ENCODE measurements at regions not wholly inside any gene's neighbourhood (a gene's known extent, or its start where the extent isn't known, plus 50 kb on each side); places are given as distances from the start of the nearest gene placed in this dataset.

GRCh38 chr20:23234311-23235078, 116.1 kb upstream of the NXT1 start:
- H3K9me3 Mint-ChIP-seq: peaks cover 5% of the 10 kb centered on the region
- H3K4me3 Mint-ChIP-seq: no peak overlapping the region
- H3K4me1 Mint-ChIP-seq (ENCODE audit: low read depth): no peaks in the 10 kb centered on the region
- H3K27me3 Mint-ChIP-seq: peaks cover 7% of the 10 kb centered on the region
- no peak overlapping the region for H3K27ac Mint-ChIP-seq
- no peaks in the 10 kb centered on the region for H3K36me3 Mint-ChIP-seq (ENCODE audit: low read depth)

GRCh38 chr20:23233341-23233740, 117.2 kb upstream of the NXT1 start:
- Mint-ChIP-seq H3K9me3 (peaks cover 4% of the 10 kb centered on the region), H3K27me3 (peaks cover 7% of the 10 kb centered on the region), H3K4me1 (ENCODE audit: low read depth) (no peaks in the 10 kb centered on the region), H3K4me3 (no peak overlapping the region), H3K36me3 (ENCODE audit: low read depth) (no peaks in the 10 kb centered on the region), H3K27ac (no peak overlapping the region)

DNA sequence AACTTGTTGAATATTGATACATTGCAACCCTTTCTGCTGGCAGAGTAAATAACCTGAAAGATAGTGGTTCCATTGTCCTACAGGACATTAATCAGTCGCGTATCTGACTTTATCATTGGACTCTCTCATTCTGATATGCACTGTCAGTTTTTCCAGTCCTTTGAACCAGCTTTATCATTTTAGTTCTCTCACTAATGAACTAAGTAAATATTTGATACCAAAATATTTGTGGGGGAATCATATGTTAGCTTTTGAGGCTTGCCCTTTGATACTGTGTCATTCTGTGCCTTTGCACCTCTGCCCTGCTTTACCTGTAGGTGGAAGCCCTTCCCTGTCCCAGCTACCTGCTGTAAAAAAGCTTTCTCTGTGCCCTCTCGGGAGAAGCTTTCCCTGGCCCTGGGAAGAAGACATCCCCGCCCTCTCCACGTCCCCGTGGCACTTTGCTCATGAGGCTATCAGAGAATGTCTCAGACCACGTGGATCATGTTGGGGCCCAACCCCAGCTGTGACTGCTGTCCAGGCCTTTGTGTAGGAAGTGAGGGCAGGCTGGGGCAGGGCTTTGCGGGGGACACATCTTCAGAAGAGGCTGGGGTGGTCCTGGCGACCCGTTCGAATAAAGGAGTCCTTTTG, 117.8 kb upstream of the NXT1 start:
- Mint-ChIP-seq H3K4me3 (no peak overlapping the region), H3K9me3 (peaks cover 4% of the 10 kb centered on the region), H3K27me3 (peaks cover 7% of the 10 kb centered on the region), H3K36me3 (ENCODE audit: low read depth) (no peaks in the 10 kb centered on the region), H3K4me1 (ENCODE audit: low read depth) (no peaks in the 10 kb centered on the region), H3K27ac (no peak overlapping the region)

DNA sequence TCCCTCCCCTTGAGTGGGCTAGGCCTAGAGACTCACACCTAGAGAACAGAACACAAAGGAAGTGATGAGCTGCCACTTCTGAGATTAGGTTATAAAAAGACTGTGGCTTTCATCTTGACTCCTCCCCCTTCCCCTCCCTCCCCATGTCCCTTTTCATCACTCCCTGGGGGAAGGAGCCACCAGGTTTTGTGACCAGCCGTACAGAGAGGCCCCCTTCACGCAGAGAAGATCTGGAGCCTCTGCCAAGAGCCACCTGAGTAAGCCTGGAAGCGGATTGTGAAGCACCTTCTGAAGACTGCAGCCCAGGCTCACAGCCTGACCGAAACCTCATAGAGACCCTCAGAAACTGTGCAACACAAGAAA, 118.4 kb upstream of the NXT1 start:
- Mint-ChIP-seq H3K36me3 (ENCODE audit: low read depth) (no peaks in the 10 kb centered on the region), H3K4me3 (no peak overlapping the region), H3K9me3 (peaks cover 4% of the 10 kb centered on the region), H3K27ac (no peak overlapping the region), H3K4me1 (ENCODE audit: low read depth) (no peaks in the 10 kb centered on the region), H3K27me3 (peaks cover 7% of the 10 kb centered on the region)

- no peak overlapping the region for H3K4me3 Mint-ChIP-seq
- H3K27ac Mint-ChIP-seq: no peak overlapping the region
- H3K36me3 Mint-ChIP-seq (ENCODE audit: low read depth): no peaks in the 10 kb centered on the region
- peaks cover 4% of the 10 kb centered on the region for H3K9me3 Mint-ChIP-seq
- H3K4me1 Mint-ChIP-seq (ENCODE audit: low read depth): no peaks in the 10 kb centered on the region
- H3K27me3 Mint-ChIP-seq: peaks cover 7% of the 10 kb centered on the region
These were observed 118.9 kb upstream of the NXT1 start for GRCh38 chr20:23231561-23232218.

GRCh38 chr20:23230766-23231385, 119.7 kb upstream of the NXT1 start:
- H3K27me3 Mint-ChIP-seq: peaks cover 13% of the 10 kb centered on the region
- no peak overlapping the region for H3K27ac Mint-ChIP-seq
- no peaks in the 10 kb centered on the region for H3K36me3 Mint-ChIP-seq (ENCODE audit: low read depth)
- no peak overlapping the region for H3K4me3 Mint-ChIP-seq
- peaks cover 4% of the 10 kb centered on the region for H3K9me3 Mint-ChIP-seq
- H3K4me1 Mint-ChIP-seq (ENCODE audit: low read depth): no peaks in the 10 kb centered on the region

GRCh38 chr20:23229989-23230388, 120.6 kb upstream of the NXT1 start:
- Mint-ChIP-seq H3K4me3 (no peak overlapping the region), H3K27me3 (peaks cover 13% of the 10 kb centered on the region), H3K9me3 (no peaks in the 10 kb centered on the region), H3K36me3 (ENCODE audit: low read depth) (no peaks in the 10 kb centered on the region), H3K27ac (no peak overlapping the region), H3K4me1 (ENCODE audit: low read depth) (no peaks in the 10 kb centered on the region)

GRCh38 chr20:23228912-23229311, 121.7 kb upstream of the NXT1 start:
- H3K27ac Mint-ChIP-seq: no peak overlapping the region
- no peaks in the 10 kb centered on the region for H3K4me1 Mint-ChIP-seq (ENCODE audit: low read depth)
- no peaks in the 10 kb centered on the region for H3K9me3 Mint-ChIP-seq
- H3K36me3 Mint-ChIP-seq (ENCODE audit: low read depth): no peaks in the 10 kb centered on the region
- H3K4me3 Mint-ChIP-seq: no peak overlapping the region
- H3K27me3 Mint-ChIP-seq: peaks cover 13% of the 10 kb centered on the region

DNA sequence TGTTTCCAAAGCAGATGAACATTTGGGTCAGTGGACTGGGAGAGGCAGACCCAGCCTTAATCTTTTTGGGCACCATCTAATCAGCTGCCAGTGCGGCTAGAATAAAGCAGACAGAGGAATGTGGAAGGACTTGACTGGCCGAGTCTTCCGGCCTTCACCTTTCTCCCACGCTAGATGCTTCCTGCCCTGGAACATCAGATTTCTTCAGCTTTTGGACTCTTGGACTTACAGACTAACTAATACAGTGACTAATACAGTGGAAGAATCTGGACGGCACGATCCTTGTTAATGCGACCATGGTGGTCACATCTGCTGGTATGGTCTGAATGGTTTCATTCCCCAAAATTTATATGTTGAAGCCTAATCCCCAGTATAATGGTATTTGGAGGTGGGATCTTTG, 122.6 kb upstream of the NXT1 start:
- Mint-ChIP-seq H3K36me3 (ENCODE audit: low read depth) (no peaks in the 10 kb centered on the region), H3K4me1 (ENCODE audit: low read depth) (no peaks in the 10 kb centered on the region), H3K27ac (no peak overlapping the region), H3K9me3 (no peaks in the 10 kb centered on the region), H3K4me3 (no peak overlapping the region), H3K27me3 (peaks cover 13% of the 10 kb centered on the region)

DNA sequence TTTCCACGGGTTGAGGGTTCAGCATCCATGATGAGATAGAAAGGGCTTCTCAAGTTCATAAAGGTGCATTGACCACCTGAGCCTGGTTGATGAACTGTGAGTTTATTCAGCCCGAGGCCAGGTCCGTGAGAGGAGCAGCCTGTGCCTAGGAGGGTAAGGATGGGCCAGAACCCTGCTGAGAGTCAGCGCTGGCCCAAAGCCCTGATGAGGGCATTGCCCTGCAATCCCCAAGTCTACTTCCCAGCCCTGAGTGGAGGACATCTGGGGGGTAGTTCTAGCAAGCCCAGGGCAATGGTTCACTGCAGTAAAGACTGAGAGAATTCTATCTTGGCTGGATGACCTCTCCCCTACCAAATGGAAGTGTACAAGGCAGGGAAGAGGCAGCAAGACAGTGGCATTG, 123.3 kb upstream of the NXT1 start:
- H3K4me1 Mint-ChIP-seq (ENCODE audit: low read depth): no peaks in the 10 kb centered on the region
- peaks cover under 1% of the 10 kb centered on the region for H3K9me3 Mint-ChIP-seq
- no peaks in the 10 kb centered on the region for H3K36me3 Mint-ChIP-seq (ENCODE audit: low read depth)
- no peak overlapping the region for H3K4me3 Mint-ChIP-seq
- peaks cover 13% of the 10 kb centered on the region for H3K27me3 Mint-ChIP-seq
- H3K27ac Mint-ChIP-seq: no peak overlapping the region

DNA sequence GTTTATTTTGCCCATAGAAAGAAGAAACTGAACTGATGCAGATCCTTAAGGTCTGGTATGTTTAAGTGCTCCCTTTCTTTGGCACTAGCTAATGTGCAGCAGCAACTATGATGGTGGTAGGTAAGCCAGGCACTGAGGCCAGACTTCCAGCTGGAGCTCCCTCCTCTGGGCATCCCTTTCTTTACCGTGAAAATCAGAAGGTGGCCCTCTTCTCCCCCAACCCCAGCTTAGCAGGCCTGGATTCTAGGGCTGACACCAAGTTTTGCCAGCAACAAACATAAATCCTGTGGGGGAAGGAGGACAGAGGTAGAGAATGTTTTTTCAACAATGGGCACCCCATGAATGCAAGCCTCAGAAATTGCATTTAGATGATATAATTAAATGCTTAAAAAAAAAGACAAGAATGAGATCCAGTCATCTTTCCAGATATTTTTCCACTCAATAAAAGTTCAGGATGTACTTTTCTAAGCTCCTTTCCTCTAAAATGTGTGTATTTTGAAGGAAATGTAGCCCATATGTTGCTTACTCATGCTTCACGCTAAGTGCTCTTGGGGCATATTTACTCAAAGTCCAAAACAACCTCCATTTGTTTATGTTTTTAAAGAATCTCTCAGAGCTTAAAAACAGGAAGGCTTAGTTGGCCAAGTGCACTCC, 123.9 kb upstream of the NXT1 start:
- Mint-ChIP-seq H3K27ac (no peak overlapping the region), H3K36me3 (ENCODE audit: low read depth) (no peaks in the 10 kb centered on the region), H3K27me3 (peaks cover 10% of the 10 kb centered on the region)

GRCh38 chr20:23225407-23226060, 125.1 kb upstream of the NXT1 start:
- Mint-ChIP-seq H3K27me3 (peaks cover 6% of the 10 kb centered on the region), H3K27ac (no peak overlapping the region), H3K9me3 (peaks cover 16% of the 10 kb centered on the region), H3K4me1 (ENCODE audit: low read depth) (no peaks in the 10 kb centered on the region), H3K36me3 (ENCODE audit: low read depth) (no peaks in the 10 kb centered on the region), H3K4me3 (no peak overlapping the region)

More for the DNA sequence above, 123.9 kb upstream of the NXT1 start:
- Mint-ChIP-seq H3K4me3 (no peak overlapping the region), H3K4me1 (ENCODE audit: low read depth) (no peaks in the 10 kb centered on the region), H3K9me3 (peaks cover 6% of the 10 kb centered on the region)

DNA sequence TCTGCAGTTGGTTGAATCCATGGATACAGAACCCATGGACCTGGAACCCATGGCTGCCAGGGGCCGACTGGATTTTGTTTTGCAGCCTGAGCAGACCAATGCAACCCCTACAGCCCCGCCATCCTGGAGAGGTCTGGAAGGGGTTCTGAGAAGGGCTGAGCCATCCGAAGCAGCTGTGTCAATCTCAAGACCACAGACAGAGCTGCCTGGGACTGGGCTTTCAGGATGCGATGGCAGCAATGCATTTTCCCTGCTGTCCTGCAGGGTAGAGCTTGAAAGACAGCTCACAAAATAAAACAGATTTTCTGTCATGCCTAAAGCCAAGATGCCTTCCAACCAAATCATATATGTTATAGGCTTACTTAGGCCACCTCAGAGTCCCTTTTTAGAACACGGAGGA, 125.8 kb upstream of the NXT1 start:
- Mint-ChIP-seq H3K9me3 (peaks cover 20% of the 10 kb centered on the region), H3K27me3 (peaks cover 10% of the 10 kb centered on the region), H3K27ac (no peak overlapping the region), H3K36me3 (ENCODE audit: low read depth) (no peaks in the 10 kb centered on the region), H3K4me1 (ENCODE audit: low read depth) (no peaks in the 10 kb centered on the region), H3K4me3 (no peak overlapping the region)

DNA sequence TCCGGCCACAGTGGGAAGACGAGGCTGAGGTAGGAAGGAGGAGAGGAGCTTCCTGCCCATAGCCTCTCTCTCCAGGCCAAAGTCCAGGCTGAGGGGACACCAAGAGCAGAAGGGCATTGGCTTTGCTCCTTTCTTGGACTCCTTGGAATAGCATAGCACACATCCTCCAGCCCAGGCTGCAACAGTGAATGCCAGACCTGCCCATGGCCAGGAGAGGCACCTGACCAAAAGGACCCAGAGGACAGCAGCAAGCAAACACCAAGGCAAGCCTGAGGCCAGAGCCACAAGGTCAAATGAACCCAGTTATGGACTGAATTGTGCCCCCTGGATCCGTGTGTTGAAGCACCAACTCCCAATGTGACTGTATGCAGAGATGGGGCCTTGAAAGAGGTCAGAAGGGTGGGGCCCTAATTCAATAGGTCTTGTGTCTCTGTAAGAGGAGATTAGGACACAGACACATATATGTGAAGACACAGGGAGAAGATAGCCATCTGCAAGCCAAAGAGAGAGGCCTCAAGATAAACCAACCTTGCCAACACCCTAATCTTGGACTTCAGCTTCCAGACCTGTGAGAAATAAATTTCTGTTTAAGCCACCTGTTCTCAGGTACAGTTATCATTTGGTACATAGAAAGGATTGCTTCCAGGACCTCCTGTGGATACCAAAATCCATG, 126.5 kb upstream of the NXT1 start:
- no peaks in the 10 kb centered on the region for H3K36me3 Mint-ChIP-seq (ENCODE audit: low read depth)
- no peaks in the 10 kb centered on the region for H3K4me1 Mint-ChIP-seq (ENCODE audit: low read depth)
- H3K27me3 Mint-ChIP-seq: peaks cover 15% of the 10 kb centered on the region
- no peak overlapping the region for H3K27ac Mint-ChIP-seq
- H3K9me3 Mint-ChIP-seq: peaks cover 26% of the 10 kb centered on the region
- H3K4me3 Mint-ChIP-seq: no peak overlapping the region
